GM12878 (cell line): ENCODE measurements at regions not wholly inside any gene's neighbourhood (a gene's known extent, or its start where the extent isn't known, plus 50 kb on each side); places are given as distances from the start of the nearest gene placed in this dataset.

Experiments used
- ATAC-seq: fragments of 200-7000 bp; cut with Tn5 transposase; 3 replicates; pipeline ENCODE4 v1.9.1; 2020; ENCODE audit warnings: mild to moderate bottlenecking, moderate library complexity
- BruUV-seq: library from RNA; stranded (reverse); fragments of 400-500 nt; replicated peaks from 2 replicates; lab custom pipeline; 2021; lab: Mats Ljungman, UMichigan
- CTCF ChIA-PET: fragments of 300-600 bp; sonication (Branson Sonifier 250); formaldehyde crosslinking; extraction: SDS; loops from one replicate; lab custom pipeline; 2021; ENCODE audit warnings: inconsistent platforms; lab: Yijun Ruan, JAX
- POLR2A ChIA-PET: fragments of 350-600 bp; formaldehyde crosslinking; extraction: SDS; loops from one replicate; lab custom pipeline; 2021; ENCODE audit warnings: inconsistent platforms; lab: Charles Lee
- RAD21 ChIA-PET: fragments of 300-600 bp; sonication (Branson Sonifier 250); formaldehyde crosslinking; loops from one replicate; lab custom pipeline; 2023; ENCODE audit warnings: antibody characterized with exemption; ENCODE audit not compliant: unreplicated experiment; lab: Charles Lee
- SMC1A ChIA-PET: fragments of 300-600 bp; sonication (Branson Sonifier 250); formaldehyde crosslinking; loops from one replicate; lab custom pipeline; 2023; ENCODE audit not compliant: unreplicated experiment, uncharacterized antibody; lab: Charles Lee
- DNase-seq: peaks from one replicate; pipeline ENCODE4 v3.0.0-alpha.2; 2011; ENCODE audit warnings: low read depth, low spot score
- FAIRE-seq: peaks from 3 replicates; lab custom pipeline; 2011; peaks lifted over from hg19 to GRCh38; lab: Jason Lieb, UNC
- H2AFZ ChIP-seq: 2 replicates; pipeline ENCODE4 v1.6.0; 2011; ENCODE audit warnings: low read depth, low read length, control low read depth; ENCODE audit not compliant: control insufficient read depth
- H3K27ac ChIP-seq: 2 replicates; pipeline ENCODE4 v1.5.1; 2011; ENCODE audit warnings: control low read depth; ENCODE audit not compliant: control insufficient read depth, insufficient read depth
- H3K27me3 ChIP-seq, 2 experiments: replicated peaks in 1 of 2; 2 replicates each; pipeline versions ENCODE4 v1.6.0 to v1.6.1; 2011; ENCODE audit warnings: low read length in 1 of 2; ENCODE audit not compliant: control insufficient read depth in 2 of 2, insufficient read depth in 2 of 2
- H3K36me3 ChIP-seq, 2 experiments: 2 replicates each; pipeline ENCODE4 v1.5.1; 2011; ENCODE audit warnings: low read length in 1 of 2; ENCODE audit not compliant: control insufficient read depth in 2 of 2, insufficient read depth in 2 of 2
- H3K4me1 ChIP-seq: 2 replicates; pipeline ENCODE4 v1.6.1; 2011; ENCODE audit warnings: mild to moderate bottlenecking, low read length, moderate library complexity, mixed read lengths; ENCODE audit not compliant: control insufficient read depth, insufficient read depth
- H3K4me2 ChIP-seq: 2 replicates; pipeline ENCODE4 v1.6.0; 2011; ENCODE audit warnings: control low read depth; ENCODE audit not compliant: control insufficient read depth, insufficient read depth
- H3K4me3 ChIP-seq: fragments of 200-600 bp; sonication (generic); 2 replicates; pipeline ENCODE4 v1.5.1; 2016
- H3K79me2 ChIP-seq: 2 replicates; pipeline ENCODE4 v1.6.0; 2011; ENCODE audit warnings: low read length; ENCODE audit not compliant: control insufficient read depth, insufficient read depth
- H3K9ac ChIP-seq: 2 replicates; pipeline ENCODE4 v1.8.0; 2011; ENCODE audit warnings: low read length, control low read depth, mixed read lengths; ENCODE audit not compliant: control insufficient read depth, insufficient read depth
- H3K9me3 ChIP-seq: replicated peaks from 3 replicates; pipeline ENCODE4 v1.5.1; 2011; ENCODE audit warnings: mild to moderate bottlenecking, low read length; ENCODE audit not compliant: control insufficient read depth, insufficient read depth
- H4K20me1 ChIP-seq: 2 replicates; pipeline ENCODE4 v1.6.0; 2011; ENCODE audit not compliant: control insufficient read depth, insufficient read depth
- BACH1 ChIP-seq: fragments of 450-650 bp; IDR thresholded peaks from 2 replicates; pipeline ENCODE4 v1.6.1; 2017; ENCODE audit warnings: mild to moderate bottlenecking, borderline replicate concordance
- CBX5 ChIP-seq: sonication (generic); IDR thresholded peaks from 2 replicates; pipeline ENCODE4 v1.6.1; 2016; ENCODE audit warnings: low read depth, moderate library complexity, mild to moderate bottlenecking, inconsistent platforms
- CHD2 ChIP-seq: IDR thresholded peaks from 2 replicates; pipeline ENCODE4 v1.6.1; 2011; ENCODE audit warnings: low read depth, low read length, improper control_type of control experiment, borderline replicate concordance
- CHD4 ChIP-seq: fragments of 200-600 bp; sonication (generic); IDR thresholded peaks from 2 replicates; pipeline ENCODE4 v1.6.1; 2016; ENCODE audit warnings: mild to moderate bottlenecking
- EZH2 ChIP-seq: IDR thresholded peaks from 2 replicates; pipeline ENCODE4 v1.6.1; 2012; ENCODE audit warnings: low read depth, mild to moderate bottlenecking, control low read depth, inconsistent platforms, low read length, borderline replicate concordance; ENCODE audit not compliant: control insufficient read depth
- FOS ChIP-seq: IDR thresholded peaks from 3 replicates; pipeline ENCODE4 v1.6.1; 2011; ENCODE audit warnings: borderline replicate concordance; ENCODE audit not compliant: insufficient read length; ENCODE audit errors: extremely low read depth
- GABPA ChIP-seq: IDR thresholded peaks from 2 replicates; pipeline ENCODE4 v1.6.1; 2014; ENCODE audit warnings: antibody characterized with exemption, low read depth, mild to moderate bottlenecking, inconsistent platforms
- IKZF1 ChIP-seq: fragments of 450-650 bp; conservative IDR thresholded peaks from 2 replicates; pipeline ENCODE4 v1.6.1; 2017; ENCODE audit warnings: antibody characterized with exemption, mild to moderate bottlenecking
- KDM1A ChIP-seq: fragments of 200-600 bp; sonication (generic); IDR thresholded peaks from 2 replicates; pipeline ENCODE4 v1.6.1; 2016; ENCODE audit warnings: borderline replicate concordance
- MEF2B ChIP-seq: fragments of 450-650 bp; IDR thresholded peaks from 2 replicates; pipeline ENCODE4 v1.6.1; 2018; ENCODE audit warnings: mild to moderate bottlenecking, moderate library complexity; ENCODE audit not compliant: partially characterized antibody, poor library complexity, severe bottlenecking
- MTA2 ChIP-seq: fragments of 450-650 bp; IDR thresholded peaks from 2 replicates; pipeline ENCODE4 v1.6.1; 2016; ENCODE audit warnings: low read depth, mild to moderate bottlenecking, moderate library complexity
- NFXL1 ChIP-seq: fragments of 450-650 bp; IDR thresholded peaks from 2 replicates; pipeline ENCODE4 v1.6.1; 2017; ENCODE audit warnings: antibody characterized with exemption, mild to moderate bottlenecking, borderline replicate concordance
- NRF1 ChIP-seq: conservative IDR thresholded peaks from 2 replicates; pipeline ENCODE4 v1.6.1; 2011; ENCODE audit warnings: mild to moderate bottlenecking, low read depth, low read length, improper control_type of control experiment
- RBBP5 ChIP-seq: fragments of 200-600 bp; sonication (generic); conservative IDR thresholded peaks from 2 replicates; pipeline ENCODE4 v1.6.1; 2016
- SREBF1 ChIP-seq: IDR thresholded peaks from 2 replicates; pipeline ENCODE4 v1.6.1; 2012; ENCODE audit warnings: mild to moderate bottlenecking, low read length
- TAF1 ChIP-seq: IDR thresholded peaks from 2 replicates; pipeline ENCODE4 v1.6.1; 2011; ENCODE audit warnings: mild to moderate bottlenecking, low read depth, low read length, borderline replicate concordance
- WRNIP1 ChIP-seq: IDR thresholded peaks from 2 replicates; pipeline ENCODE4 v1.6.1; 2011; ENCODE audit warnings: low read depth, low read length, improper control_type of control experiment, borderline replicate concordance
- YBX1 ChIP-seq: fragments of 450-650 bp; IDR thresholded peaks from 2 replicates; pipeline ENCODE4 v1.6.1; 2016; ENCODE audit warnings: antibody characterized with exemption
- ZNF622 ChIP-seq: fragments of 450-650 bp; IDR thresholded peaks from 2 replicates; pipeline ENCODE4 v1.6.1; 2017; ENCODE audit warnings: mild to moderate bottlenecking, inconsistent platforms
- WGBS: methylation state at CpG from one replicate; pipeline ENCODE4 v1.1.6; 2016; ENCODE audit warnings: low lambda C conversion rate; ENCODE audit not compliant: insufficient replicate concordance, insufficient coverage; ENCODE audit errors: missing lambda C conversion rate; 5-methylcytosine and 5-hydroxymethylcytosine counted together
- in situ Hi-C: fragments of 300-500 bp; cut with MboI; formaldehyde crosslinking; loops from 9 replicates; pipeline ENCODE4 v1.14.3; 2018; ENCODE audit warnings: mixed read lengths
- intact Hi-C: fragments of 100-400 bp; cut with micrococcal nuclease; formaldehyde crosslinking; loops from one replicate; pipeline ENCODE4 v1.14.2; 2022; ENCODE audit not compliant: unreplicated experiment
- TF ChIP-seq, protein P1 (sequence below): IDR thresholded peaks from 2 replicates; pipeline ENCODE4 v1.6.1; 2011; ENCODE audit warnings: borderline replicate concordance, low read depth, mild to moderate bottlenecking, moderate library complexity, mixed read lengths, low read length; ENCODE audit not compliant: insufficient read depth; ENCODE audit errors: extremely low read length

DNA sequence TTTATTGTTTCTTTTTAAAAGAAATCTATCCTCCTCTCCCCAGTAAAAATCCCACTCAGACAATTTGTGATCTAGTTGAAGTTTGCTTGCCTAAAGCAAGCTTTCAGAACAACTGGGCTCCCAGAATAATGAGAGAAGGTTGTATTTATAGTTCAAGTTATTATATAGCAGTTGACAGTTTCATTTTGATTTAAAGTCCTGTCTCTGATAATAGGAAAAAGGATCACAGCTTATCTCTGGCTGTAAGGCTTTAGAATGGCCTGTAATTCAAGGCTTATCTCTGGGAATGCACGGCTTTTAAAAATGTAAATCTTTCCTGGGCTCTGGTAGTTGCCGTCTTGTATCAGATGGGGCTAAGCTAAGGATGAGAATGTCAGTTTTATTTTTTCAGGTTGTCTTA, 123.3 kb upstream of the TMTC4 start (continued):
- TF ChIP-seq CBX5 (no peak), ZNF622 (no peak), KDM1A (no peak), WRNIP1 (no peak)

DNA sequence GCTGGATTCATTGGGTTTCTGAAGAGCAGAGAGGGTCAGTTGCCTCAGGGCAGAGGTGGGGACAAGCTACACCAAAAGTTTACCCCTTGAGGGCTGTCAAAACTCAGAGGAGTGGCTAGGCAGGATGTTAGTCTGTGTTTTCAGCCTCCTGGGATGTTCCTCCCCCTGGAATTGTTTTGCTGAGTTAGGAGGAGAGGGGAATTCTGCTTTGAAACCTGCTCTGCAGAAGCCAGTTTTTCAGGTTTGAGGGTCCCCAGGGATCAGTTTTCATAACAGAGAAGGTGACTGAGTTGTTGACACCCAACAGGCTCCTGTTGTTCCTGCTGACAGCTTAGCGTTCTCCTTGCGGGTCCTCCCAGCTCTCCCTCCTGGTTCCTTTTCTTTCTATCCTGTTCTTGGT, 121.9 kb upstream of the TMTC4 start:
- intact Hi-C loops, result no loop called here
- FAIRE-seq, result no peak

More for the DNA sequence above, 121.9 kb upstream of the TMTC4 start:
- Histone ChIP-seq H3K79me2 (no peaks in the 10 kb centered on the region), H3K36me3 (no peaks in the 10 kb centered on the region), H3K9me3 (no peaks in the 10 kb centered on the region; the same call in 2 of the 3 replicates), H3K4me1 (no peaks in the 10 kb centered on the region)
- CTCF ChIA-PET, result interaction anchor here (0.6 kb wide), 1 partner anchor 19 kb away, joined by 5 read pairs; no protein-coding TSS in a partner anchor
- TF ChIP-seq BACH1 (no peak), MTA2 (no peak), RBBP5 (no peak), CHD4 (no peak), MEF2B (no peak), SREBF1 (no peak), YBX1 (no peak), EZH2 (no peak), NRF1 (no peak), FOS (no peak), CHD2 (no peak), NFXL1 (no peak), GABPA (no peak), TAF1 (no peak), IKZF1 (no peak)
- TF ChIP-seq, protein P1, sequence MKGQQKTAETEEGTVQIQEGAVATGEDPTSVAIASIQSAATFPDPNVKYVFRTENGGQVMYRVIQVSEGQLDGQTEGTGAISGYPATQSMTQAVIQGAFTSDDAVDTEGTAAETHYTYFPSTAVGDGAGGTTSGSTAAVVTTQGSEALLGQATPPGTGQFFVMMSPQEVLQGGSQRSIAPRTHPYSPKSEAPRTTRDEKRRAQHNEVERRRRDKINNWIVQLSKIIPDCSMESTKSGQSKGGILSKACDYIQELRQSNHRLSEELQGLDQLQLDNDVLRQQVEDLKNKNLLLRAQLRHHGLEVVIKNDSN, result no peak
- TF ChIP-seq, all 136 proteins: peak for 0
- Histone ChIP-seq H4K20me1 (no peaks in the 10 kb centered on the region), H3K27me3 (no peaks in the 10 kb centered on the region), H3K4me2 (no peak overlapping the region), H2AFZ (no peak overlapping the region), H3K27ac (no peak overlapping the region), H3K4me3 (no peak overlapping the region), H3K9ac (no peak overlapping the region)
- ChIA-PET SMC1A (no interaction called here), POLR2A (no interaction called here), RAD21 (no interaction called here)
- WGBS, result 6% methylated on average over 2 of the region's 2 CpGs
- BruUV-seq, result no TSS peak
- DNase-seq (no peak), ATAC-seq (no peak)
- in situ Hi-C loops, result no loop called here
